GM19328 (cell line): ENCODE measurements at regions not wholly inside any gene's neighbourhood (a gene's known extent, or its start where the extent isn't known, plus 50 kb on each side); places are given as distances from the start of the nearest gene placed in this dataset.
"Not testable (repeated sequence)": the region's sequence is repeated elsewhere in the genome, so short reads cannot be mapped to it uniquely, and the experiment has no call there.

Experiments used
- ATAC-seq: cut with Tn5 transposase; IDR thresholded peaks from one replicate; pipeline ENCODE4 v1.9.1; 2021; ENCODE audit warnings: mild to moderate bottlenecking, moderate library complexity; ENCODE audit not compliant: unreplicated experiment

GRCh38 chr14:53430870-53431269 is 277.7 kb upstream of the DDHD1 start:
- ATAC-seq: no peak

- no peak for ATAC-seq
Observed at GRCh38 chr14:53412819-53413675, 259.9 kb upstream of the DDHD1 start.

GRCh38 chr14:53411125-53411524 is 258.0 kb upstream of the DDHD1 start:
- no peak for ATAC-seq

GRCh38 chr14:53409969-53410368 is 256.8 kb upstream of the DDHD1 start:
- no peak for ATAC-seq

- ATAC-seq: no peak
Observed at GRCh38 chr14:53409289-53409688, 256.2 kb upstream of the DDHD1 start.

- ATAC-seq: no peak
Observed at GRCh38 chr14:53408175-53408879, 255.2 kb upstream of the DDHD1 start.

GRCh38 chr14:53406519-53406918 is 253.4 kb upstream of the DDHD1 start:
- no peak for ATAC-seq

- no peak for ATAC-seq
Observed at GRCh38 chr14:53401646-53402045, 248.5 kb upstream of the DDHD1 start.

GRCh38 chr14:53399057-53399456 is 245.9 kb upstream of the DDHD1 start:
- ATAC-seq: no peak

- no peak for ATAC-seq
Observed at GRCh38 chr14:53398616-53399015, 245.5 kb upstream of the DDHD1 start.

- ATAC-seq: not testable (repeated sequence)
Observed at GRCh38 chr14:53395267-53395666, 242.1 kb upstream of the DDHD1 start.

- ATAC-seq: no peak
Observed at GRCh38 chr14:53391631-53392285, 238.6 kb upstream of the DDHD1 start.

- ATAC-seq: no peak
Observed at GRCh38 chr14:53391156-53391555, 238.0 kb upstream of the DDHD1 start.

GRCh38 chr14:53390008-53390407 is 236.9 kb upstream of the DDHD1 start:
- ATAC-seq: no peak

GRCh38 chr14:53389202-53389601 is 236.1 kb upstream of the DDHD1 start:
- ATAC-seq: no peak

GRCh38 chr14:53386362-53386761 is 233.2 kb upstream of the DDHD1 start:
- ATAC-seq: no peak

GRCh38 chr14:53384536-53384935 is 231.4 kb upstream of the DDHD1 start:
- no peak for ATAC-seq

GRCh38 chr14:53384073-53384472 is 230.9 kb upstream of the DDHD1 start:
- ATAC-seq: no peak

- ATAC-seq: no peak
Observed at GRCh38 chr14:53381895-53382294, 228.8 kb upstream of the DDHD1 start.

GRCh38 chr14:53380867-53381225 is 227.7 kb upstream of the DDHD1 start:
- ATAC-seq: no peak

GRCh38 chr14:53380052-53380866 is 227.1 kb upstream of the DDHD1 start:
- ATAC-seq: no peak
